H54 (cell line): ENCODE measurements at regions not wholly inside any gene's neighbourhood (a gene's known extent, or its start where the extent isn't known, plus 50 kb on each side); places are given as distances from the start of the nearest gene placed in this dataset.

Experiments
- DNase-seq: peaks from one replicate; pipeline ENCODE4 v3.0.0; 2011; ENCODE audit warnings: low spot score, mixed read lengths; ENCODE audit not compliant: insufficient read length
- FAIRE-seq: peaks from 3 replicates; lab custom pipeline; 2011; peaks lifted over from hg19 to GRCh38; lab: Jason Lieb, UNC
- POLR2A ChIP-seq: IDR thresholded peaks from 2 replicates; pipeline ENCODE4 v1.6.1; 2011; ENCODE audit warnings: low read depth, mild to moderate bottlenecking, low read length

DNA sequence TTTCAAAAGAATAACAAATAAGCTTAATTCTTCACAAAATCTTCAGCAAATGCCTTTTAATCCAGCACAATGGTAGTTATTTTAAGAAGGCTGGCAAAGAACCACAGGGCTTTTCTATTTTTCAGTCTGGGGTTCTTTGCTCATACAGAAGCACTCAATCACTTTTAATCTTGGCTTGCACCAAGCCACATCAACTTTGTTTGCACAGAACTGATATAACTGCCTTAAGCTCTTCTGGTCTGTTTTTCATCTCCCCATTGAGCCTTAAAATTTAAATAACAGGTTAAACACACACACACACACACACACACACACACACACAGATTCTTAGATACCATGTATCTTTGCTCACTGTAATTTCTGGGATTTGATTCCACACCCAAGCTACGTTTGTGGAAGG is 377.0 kb downstream of the GATA3 start:
- TF ChIP-seq POLR2A = no peak
- FAIRE-seq (no peak), DNase-seq (no peak)

DNA sequence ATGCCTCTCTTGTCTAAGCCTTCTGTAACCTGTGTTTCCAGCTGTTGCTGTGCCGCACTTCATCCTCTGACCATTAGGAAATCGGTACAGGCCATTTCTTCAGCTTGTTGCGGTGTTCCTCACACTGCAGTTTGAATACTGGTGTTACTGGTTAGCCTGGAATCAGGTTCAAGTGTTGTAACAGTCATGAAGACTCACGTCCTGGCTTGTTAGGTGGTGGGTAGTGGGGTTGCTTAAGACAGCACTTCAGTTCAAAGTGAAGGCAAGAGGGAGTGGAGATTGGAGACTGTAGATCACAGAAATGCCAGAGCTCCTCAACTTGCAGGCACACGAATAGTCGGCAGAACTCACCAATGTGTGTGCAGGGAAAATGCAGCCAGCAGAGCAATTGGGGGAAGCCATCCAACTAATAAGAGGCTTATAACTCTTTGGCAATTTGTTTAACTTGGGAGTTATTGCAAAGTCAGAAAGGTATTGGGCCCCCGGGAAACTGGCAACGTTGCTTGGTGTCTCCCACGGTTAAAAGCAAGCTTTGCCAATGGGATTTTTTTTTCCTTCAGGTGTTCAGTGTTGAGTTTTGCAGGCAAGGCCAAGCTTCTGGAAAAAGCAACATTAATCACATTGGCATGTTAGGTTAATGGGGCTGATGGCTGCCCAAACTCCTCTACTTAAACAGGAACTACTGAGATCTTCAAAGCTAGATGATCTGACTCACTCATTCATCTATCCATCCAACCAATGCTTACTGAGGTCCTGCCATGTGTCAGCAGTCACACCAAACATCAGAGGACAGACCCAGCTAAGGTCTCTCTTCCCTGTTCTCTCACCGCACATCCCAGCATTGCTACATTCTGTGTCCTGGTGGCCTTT is 380.9 kb downstream of the GATA3 start:
- TF ChIP-seq POLR2A = no peak
- DNase-seq (no peak), FAIRE-seq (no peak)

DNA sequence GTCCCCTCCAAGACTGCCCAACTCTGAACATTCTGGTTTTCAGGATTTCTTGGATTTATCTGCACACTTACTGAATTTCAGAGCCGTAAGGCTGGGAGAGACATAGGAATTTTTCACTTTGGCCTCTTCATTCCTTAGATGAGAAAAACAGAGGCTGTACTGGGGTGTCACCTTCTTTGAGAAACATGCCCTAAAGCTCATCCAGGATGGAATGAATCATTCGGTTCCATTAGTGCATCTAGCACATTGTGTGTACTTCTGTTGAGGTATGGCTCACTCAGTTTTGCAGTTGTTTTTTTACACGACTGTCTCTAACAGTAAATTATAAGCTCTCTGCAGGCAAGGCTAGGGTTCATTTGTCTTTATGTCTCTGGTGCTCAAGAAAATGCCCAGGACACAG is 383.4 kb downstream of the GATA3 start:
- FAIRE-seq = no peak
- DNase-seq = no peak
- no peak for TF ChIP-seq POLR2A

DNA sequence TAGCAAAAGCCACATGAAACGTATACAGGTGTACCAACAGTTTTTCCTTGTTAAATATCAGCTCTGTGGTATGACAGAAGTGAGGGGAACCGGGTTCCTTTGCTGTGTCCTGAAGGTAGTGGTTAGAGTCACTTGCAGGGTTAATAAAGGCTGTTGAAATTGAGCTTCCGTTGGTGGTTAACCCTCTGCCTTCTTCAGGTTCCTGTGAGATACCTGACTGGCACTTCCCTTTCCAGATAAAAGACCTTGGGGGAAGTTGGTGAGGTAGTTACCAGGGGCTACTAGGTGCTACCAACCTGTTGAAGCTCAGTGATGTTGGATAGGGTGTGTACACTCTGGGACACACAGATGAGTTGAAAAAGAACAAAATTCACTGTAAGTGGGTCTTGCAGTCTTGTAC is 384.1 kb downstream of the GATA3 start:
- no peak for FAIRE-seq
- no peak for TF ChIP-seq POLR2A

DNA sequence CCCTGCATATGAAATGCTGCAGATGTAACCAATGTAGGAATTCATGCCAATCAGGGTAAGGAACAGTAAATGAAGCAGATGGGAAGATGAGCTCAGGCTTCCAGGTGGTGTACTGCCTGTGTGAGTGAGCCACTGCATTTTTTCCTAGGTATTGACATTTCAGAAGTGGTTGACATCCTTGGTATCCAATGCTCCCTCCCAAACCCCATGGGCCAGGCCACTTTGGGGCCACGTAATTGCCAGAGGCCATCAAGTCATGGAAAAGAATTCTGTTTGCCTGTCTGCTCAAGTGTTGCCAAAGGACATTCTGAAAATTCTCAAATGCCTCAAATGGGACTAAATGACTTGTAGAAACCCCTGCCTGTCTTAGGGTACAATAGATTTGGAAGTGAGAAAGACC is 384.6 kb downstream of the GATA3 start:
- no peak for TF ChIP-seq POLR2A
- no peak for DNase-seq
- FAIRE-seq = no peak

More for the DNA sequence above, 384.1 kb downstream of the GATA3 start:
- DNase-seq = no peak

DNA sequence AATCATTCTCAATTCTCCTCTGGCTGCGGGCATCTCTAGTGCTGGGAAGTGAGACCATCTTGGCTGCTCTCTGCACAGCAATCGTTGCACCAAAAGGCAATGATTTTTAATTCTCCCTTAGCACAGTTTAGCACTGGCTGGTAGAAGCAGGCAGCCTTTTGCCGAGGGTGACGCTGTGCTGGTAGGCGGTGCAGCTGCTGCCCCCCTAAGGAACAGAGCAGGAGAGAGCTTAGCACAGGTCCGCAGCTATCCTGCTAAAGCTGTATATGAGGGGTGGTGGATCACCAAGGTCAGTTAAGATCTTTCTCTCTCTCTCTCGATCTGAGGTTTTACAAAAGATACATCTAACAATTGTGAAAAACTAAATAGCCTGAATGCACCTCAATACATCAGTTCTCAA is 390.1 kb downstream of the GATA3 start:
- TF ChIP-seq POLR2A = no peak
- no peak for FAIRE-seq
- no peak for DNase-seq

DNA sequence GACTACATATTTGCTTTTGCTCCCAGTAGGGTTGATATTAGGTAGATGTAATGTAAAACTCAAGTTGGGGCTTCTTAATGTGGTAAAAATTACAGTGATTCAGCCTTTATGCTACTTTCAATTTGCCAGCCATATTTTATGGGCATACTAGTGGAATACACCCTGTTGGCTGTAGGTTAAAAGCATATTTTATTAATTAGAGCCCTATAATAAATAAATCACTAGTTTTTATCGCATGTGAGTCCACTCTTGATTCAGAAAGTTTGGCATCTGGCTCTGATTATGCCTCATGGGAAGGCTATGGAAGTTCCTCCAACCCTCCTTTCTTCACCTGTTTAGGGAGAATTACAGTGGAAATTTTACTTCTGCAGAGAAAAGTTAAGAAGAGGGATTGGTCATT is 390.9 kb downstream of the GATA3 start:
- DNase-seq (no peak), FAIRE-seq (no peak)
- no peak for TF ChIP-seq POLR2A

DNA sequence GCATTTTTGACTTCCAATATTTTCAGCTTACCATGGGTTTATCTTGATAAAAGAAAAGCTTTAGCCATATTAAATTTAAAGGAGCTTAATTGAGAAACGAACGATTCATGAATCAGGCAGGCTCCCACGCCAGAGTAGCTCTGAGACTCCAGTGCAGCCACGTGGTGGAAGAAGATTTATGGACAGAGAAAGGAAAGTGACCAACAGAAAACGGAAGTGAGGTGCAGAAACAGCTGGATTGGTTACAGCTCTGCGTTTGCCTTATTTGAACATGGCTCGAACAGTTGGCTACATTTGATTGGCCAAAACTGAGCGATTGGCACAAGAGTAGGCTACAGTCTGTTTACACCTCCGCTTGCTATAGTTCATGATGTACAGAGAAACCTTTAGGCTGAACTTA is 395.4 kb downstream of the GATA3 start:
- FAIRE-seq = no peak
- TF ChIP-seq POLR2A = no peak
- DNase-seq = no peak

DNA sequence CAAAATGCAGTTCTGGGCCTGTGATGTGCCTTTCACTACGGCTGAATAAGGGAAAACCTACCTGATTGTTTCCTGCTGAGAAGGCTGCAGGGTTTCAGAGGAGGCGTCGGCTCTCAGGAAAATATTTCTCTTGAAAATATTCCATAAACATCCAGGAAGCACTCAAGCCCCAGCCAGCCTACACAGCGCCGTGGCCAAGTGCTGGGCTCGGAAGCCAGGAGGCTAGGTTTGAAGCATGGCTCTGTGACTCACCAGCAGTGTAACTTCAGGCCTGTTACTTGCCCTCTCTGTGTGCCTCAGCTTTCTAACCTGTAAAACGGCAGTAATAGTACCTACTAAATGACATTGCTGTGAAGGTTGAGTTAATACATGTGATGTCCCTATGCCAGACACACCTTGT is 399.1 kb downstream of the GATA3 start:
- no peak for FAIRE-seq
- TF ChIP-seq POLR2A = no peak

DNA sequence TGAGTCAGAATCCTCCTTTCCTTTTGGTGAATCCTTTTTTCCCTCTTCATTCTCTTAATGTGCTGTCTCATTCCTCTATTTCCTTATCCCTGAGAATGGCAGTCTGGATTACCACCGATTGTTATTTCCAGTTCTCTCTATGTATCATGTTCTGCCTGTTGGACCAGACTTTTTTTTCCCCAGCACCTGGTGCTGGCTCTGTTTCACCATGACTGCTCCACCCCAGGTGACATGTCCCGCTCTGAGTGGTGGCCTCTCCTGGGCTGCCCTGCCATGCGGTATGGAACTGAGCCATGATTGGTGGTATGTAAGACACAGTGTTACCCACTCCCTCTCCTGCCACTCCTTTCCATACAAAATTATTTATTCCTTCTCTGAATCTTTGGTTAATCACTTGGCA is 399.9 kb downstream of the GATA3 start:
- no peak for DNase-seq
- TF ChIP-seq POLR2A = no peak
- FAIRE-seq = no peak

More for the DNA sequence above, 399.1 kb downstream of the GATA3 start:
- no peak for DNase-seq

DNA sequence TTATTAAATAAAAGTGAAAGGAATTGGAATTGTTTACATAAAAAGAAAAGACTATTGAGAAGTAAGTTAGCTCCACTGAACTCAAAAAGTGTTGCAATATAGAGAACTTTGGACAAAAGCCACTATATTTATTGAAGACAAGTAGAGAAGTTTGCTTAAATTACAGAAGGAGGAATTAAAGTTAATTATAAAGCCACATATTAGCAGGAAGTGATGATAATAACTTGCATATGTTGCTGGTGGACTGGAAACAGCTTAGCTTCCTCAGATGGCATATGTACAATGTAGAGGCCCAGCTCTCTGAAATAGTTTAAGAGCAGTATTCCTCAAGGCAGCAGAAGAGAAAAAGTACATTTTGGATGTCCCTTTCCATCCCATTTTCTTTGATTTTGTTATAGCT is 400.7 kb downstream of the GATA3 start:
- DNase-seq = no peak
- FAIRE-seq = no peak
- TF ChIP-seq POLR2A = no peak

DNA sequence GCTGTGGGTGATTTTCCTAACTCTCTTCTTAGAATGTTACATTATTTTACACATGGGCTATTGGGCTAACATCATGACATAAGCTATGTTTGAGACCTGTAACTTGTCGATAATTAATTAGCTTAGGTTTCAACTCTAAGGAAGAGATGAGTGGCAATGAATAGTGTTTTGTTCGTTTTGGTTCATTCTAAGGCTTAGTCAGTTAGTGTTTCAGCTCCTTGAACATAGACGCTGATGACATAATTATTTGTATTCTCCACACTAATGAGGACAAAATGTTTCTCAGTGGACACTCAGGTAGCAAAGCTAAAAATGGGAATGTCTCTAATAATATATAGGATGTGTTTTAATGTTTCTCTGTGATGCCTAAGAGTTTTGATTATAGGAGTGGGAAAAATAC is 401.9 kb downstream of the GATA3 start:
- no peak for TF ChIP-seq POLR2A
- DNase-seq (no peak), FAIRE-seq (no peak)

DNA sequence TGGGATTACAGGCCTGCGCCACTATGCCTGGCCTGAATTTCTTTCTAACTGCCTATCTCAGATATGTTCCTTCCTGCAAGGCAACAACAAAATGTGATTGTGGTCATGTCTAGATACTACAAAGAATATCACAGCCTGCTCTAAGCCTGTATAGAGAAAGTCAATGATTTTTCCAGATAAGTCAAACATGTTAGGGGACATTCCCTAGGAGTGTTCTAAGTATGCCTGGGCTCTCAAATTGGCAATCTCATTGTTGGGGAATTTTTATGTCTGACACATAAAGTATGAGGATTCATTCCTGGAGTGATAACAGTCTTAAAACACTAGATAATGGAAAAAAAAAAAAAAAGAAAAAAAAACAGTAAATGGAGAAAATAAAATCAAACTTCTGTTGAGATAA is 406.1 kb downstream of the GATA3 start:
- no peak for TF ChIP-seq POLR2A
- no peak for FAIRE-seq
- DNase-seq = no peak

DNA sequence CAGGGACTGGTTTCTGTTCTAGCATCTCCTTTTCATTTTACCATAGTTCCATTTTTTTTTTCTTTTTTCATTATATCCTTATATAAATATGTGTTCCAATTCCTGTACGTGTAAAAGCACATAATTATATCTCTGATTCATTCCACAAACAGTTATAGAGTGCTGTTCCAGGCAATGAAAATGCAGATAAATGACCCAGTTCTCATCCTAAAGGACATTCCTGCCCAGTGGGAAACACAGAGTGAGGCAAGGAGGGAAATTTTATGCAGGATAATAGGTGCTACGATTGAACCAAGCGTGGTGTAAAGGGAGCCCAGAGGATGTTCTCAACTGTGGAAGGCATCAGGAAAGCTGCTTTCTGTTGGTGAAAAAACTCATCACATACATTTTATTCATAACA is 408.1 kb downstream of the GATA3 start:
- FAIRE-seq (no peak), DNase-seq (no peak)
- no peak for TF ChIP-seq POLR2A

DNA sequence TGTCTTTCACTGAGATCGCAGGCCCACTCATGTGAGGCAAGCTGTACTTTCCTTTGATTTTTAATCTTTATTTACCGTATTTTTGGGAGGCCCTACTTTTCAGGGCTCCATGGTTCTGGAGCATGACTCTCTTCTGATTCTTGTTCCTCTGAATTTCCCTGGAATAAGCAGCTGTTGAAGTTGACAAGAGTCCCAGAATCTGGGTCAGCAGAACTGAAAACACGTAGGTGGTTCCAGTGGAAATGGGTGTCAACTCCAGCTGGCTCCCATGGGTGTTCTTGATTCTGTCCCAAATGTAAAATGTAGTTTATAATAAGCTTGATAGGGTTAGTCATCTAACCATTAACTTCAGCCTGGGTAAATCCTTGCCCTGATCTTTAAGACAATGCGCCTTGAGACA is 409.4 kb downstream of the GATA3 start:
- FAIRE-seq (no peak), DNase-seq (no peak)
- TF ChIP-seq POLR2A = no peak
